HCT116 (cell line): ENCODE measurements at regions not wholly inside any gene's neighbourhood (a gene's known extent, or its start where the extent isn't known, plus 50 kb on each side); places are given as distances from the start of the nearest gene placed in this dataset.

Experiments used
- EZH2 ChIP-seq: fragments of 200-600 bp; sonication (generic); IDR thresholded peaks from 2 replicates; pipeline ENCODE4 v1.6.1; 2017; ENCODE audit warnings: antibody characterized with exemption, mixed run types
- EZH2phosphoT487 ChIP-seq: fragments of 200-600 bp; IDR thresholded peaks from 2 replicates; pipeline ENCODE4 v1.6.1; 2018; ENCODE audit warnings: antibody characterized with exemption, borderline replicate concordance
- JUND ChIP-seq: IDR thresholded peaks from 2 replicates; pipeline ENCODE4 v1.6.1; 2012
- POLR2A ChIP-seq: IDR thresholded peaks from 2 replicates; pipeline ENCODE4 v1.7.0; 2011; ENCODE audit warnings: borderline replicate concordance; ENCODE audit not compliant: insufficient read depth, insufficient read length; ENCODE audit errors: extremely low read depth
- POLR2AphosphoS5 ChIP-seq: IDR thresholded peaks from 2 replicates; pipeline ENCODE4 v1.6.1; 2011; ENCODE audit warnings: mild to moderate bottlenecking, low read depth, low read length, moderate library complexity
- RAD21 ChIP-seq: IDR thresholded peaks from 2 replicates; pipeline ENCODE4 v1.6.1; 2012; ENCODE audit warnings: low read depth, mild to moderate bottlenecking
- SIN3A ChIP-seq: IDR thresholded peaks from 2 replicates; pipeline ENCODE4 v1.6.1; 2012; ENCODE audit warnings: low read depth
- SRF ChIP-seq: IDR thresholded peaks from 2 replicates; pipeline ENCODE4 v1.6.1; 2012; ENCODE audit warnings: low read depth
- TCF7L2 ChIP-seq: IDR thresholded peaks from 2 replicates; pipeline ENCODE4 v1.7.0; 2011; ENCODE audit warnings: borderline replicate concordance, inconsistent platforms; ENCODE audit not compliant: insufficient read depth, insufficient read length; ENCODE audit errors: extremely low read depth
- YY1 ChIP-seq: IDR thresholded peaks from 2 replicates; pipeline ENCODE4 v1.6.1; 2011; ENCODE audit warnings: low read length, low read depth, moderate library complexity, mild to moderate bottlenecking; ENCODE audit not compliant: insufficient replicate concordance; ENCODE audit errors: extremely low read depth
- ZFX ChIP-seq: fragments of 450-650 bp; IDR thresholded peaks from 2 replicates; pipeline ENCODE4 v1.6.1; 2017
- TF ChIP-seq, protein P1 (sequence below), 3 experiments: fragments of 200-600 bp in 1 of 3; sonication (generic) in 1 of 3; IDR thresholded peaks in 2 of 3; conservative IDR thresholded peaks in 1 of 3; 2 replicates each; pipeline ENCODE4 v1.5.1; 2012 to 2017; ENCODE audit warnings: low read depth in 2 of 3, low read length in 2 of 3, antibody characterized with exemption in 1 of 3, borderline replicate concordance in 1 of 3, control low read depth in 1 of 3, mild to moderate bottlenecking in 1 of 3, mixed read lengths in 1 of 3, mixed run types in 1 of 3, moderate library complexity in 1 of 3; ENCODE audit not compliant: insufficient read depth in 1 of 3
- TF ChIP-seq, protein P2 (sequence below): IDR thresholded peaks from 2 replicates; pipeline ENCODE4 v1.6.1; 2011; ENCODE audit warnings: mild to moderate bottlenecking, low read length, moderate library complexity; ENCODE audit not compliant: insufficient replicate concordance; ENCODE audit errors: extremely low read depth
- TF ChIP-seq, protein P3 (sequence below): IDR thresholded peaks from 2 replicates; pipeline ENCODE4 v1.6.1; 2012; ENCODE audit warnings: low read depth

DNA sequence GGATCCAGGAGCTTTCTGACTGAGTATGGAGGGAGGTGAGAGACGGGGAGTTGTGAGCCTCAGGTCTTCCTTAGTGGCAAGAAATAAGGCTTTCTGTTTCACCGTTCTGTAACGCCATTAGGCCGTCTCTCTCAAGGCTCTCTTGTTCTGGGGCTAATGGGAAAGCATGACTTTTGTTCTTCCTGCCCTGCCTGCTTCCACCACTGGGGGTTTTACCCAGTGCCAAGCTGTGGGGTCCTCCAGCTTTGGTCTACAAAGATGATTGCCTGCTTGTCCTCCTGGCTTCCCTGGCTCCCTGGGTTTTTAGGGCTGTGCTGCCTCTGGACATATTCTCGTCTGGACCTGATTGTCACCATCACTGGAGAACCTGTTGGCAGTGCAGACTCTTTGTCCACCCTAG, 74.8 kb upstream of the TINAGL1 start:
- TF ChIP-seq, protein P1, sequence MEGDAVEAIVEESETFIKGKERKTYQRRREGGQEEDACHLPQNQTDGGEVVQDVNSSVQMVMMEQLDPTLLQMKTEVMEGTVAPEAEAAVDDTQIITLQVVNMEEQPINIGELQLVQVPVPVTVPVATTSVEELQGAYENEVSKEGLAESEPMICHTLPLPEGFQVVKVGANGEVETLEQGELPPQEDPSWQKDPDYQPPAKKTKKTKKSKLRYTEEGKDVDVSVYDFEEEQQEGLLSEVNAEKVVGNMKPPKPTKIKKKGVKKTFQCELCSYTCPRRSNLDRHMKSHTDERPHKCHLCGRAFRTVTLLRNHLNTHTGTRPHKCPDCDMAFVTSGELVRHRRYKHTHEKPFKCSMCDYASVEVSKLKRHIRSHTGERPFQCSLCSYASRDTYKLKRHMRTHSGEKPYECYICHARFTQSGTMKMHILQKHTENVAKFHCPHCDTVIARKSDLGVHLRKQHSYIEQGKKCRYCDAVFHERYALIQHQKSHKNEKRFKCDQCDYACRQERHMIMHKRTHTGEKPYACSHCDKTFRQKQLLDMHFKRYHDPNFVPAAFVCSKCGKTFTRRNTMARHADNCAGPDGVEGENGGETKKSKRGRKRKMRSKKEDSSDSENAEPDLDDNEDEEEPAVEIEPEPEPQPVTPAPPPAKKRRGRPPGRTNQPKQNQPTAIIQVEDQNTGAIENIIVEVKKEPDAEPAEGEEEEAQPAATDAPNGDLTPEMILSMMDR (IDR thresholded peaks at IDR 0.05 in 2 of 3, conservative IDR thresholded peaks at IDR 0.05 in 1 of 3; ENCODE audit: borderline replicate concordance in 1 of 3, insufficient read depth in 1 of 3, low read depth in 2 of 3, low read length in 2 of 3) = peak in 2 of 3 experiments; percentile 13 to 35; a peak in 3 of 6 replicates
- TF ChIP-seq TCF7L2 (no peak), SRF (no peak), RAD21 (no peak), POLR2AphosphoS5 (no peak), EZH2 (no peak), POLR2A (no peak), JUND (no peak), SIN3A (no peak), YY1 (no peak), EZH2phosphoT487 (no peak), ZFX (no peak)
- TF ChIP-seq, protein P2, sequence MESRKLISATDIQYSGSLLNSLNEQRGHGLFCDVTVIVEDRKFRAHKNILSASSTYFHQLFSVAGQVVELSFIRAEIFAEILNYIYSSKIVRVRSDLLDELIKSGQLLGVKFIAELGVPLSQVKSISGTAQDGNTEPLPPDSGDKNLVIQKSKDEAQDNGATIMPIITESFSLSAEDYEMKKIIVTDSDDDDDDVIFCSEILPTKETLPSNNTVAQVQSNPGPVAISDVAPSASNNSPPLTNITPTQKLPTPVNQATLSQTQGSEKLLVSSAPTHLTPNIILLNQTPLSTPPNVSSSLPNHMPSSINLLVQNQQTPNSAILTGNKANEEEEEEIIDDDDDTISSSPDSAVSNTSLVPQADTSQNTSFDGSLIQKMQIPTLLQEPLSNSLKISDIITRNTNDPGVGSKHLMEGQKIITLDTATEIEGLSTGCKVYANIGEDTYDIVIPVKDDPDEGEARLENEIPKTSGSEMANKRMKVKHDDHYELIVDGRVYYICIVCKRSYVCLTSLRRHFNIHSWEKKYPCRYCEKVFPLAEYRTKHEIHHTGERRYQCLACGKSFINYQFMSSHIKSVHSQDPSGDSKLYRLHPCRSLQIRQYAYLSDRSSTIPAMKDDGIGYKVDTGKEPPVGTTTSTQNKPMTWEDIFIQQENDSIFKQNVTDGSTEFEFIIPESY = no peak
- TF ChIP-seq, protein P3, sequence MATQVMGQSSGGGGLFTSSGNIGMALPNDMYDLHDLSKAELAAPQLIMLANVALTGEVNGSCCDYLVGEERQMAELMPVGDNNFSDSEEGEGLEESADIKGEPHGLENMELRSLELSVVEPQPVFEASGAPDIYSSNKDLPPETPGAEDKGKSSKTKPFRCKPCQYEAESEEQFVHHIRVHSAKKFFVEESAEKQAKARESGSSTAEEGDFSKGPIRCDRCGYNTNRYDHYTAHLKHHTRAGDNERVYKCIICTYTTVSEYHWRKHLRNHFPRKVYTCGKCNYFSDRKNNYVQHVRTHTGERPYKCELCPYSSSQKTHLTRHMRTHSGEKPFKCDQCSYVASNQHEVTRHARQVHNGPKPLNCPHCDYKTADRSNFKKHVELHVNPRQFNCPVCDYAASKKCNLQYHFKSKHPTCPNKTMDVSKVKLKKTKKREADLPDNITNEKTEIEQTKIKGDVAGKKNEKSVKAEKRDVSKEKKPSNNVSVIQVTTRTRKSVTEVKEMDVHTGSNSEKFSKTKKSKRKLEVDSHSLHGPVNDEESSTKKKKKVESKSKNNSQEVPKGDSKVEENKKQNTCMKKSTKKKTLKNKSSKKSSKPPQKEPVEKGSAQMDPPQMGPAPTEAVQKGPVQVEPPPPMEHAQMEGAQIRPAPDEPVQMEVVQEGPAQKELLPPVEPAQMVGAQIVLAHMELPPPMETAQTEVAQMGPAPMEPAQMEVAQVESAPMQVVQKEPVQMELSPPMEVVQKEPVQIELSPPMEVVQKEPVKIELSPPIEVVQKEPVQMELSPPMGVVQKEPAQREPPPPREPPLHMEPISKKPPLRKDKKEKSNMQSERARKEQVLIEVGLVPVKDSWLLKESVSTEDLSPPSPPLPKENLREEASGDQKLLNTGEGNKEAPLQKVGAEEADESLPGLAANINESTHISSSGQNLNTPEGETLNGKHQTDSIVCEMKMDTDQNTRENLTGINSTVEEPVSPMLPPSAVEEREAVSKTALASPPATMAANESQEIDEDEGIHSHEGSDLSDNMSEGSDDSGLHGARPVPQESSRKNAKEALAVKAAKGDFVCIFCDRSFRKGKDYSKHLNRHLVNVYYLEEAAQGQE = no peak
